Right lobe of liver (tissue), 6 donors: ENCODE measurements at regions not wholly inside any gene's neighbourhood (a gene's known extent, or its start where the extent isn't known, plus 50 kb on each side); places are given as distances from the start of the nearest gene placed in this dataset.

ENCODE experiments used
- ATAC-seq, 4 donors: fragments of 200-7000 bp; cut with Tn5 transposase; one replicate each; pipeline ENCODE4 v1.9.1; 2020; ENCODE audit warnings: mild to moderate bottlenecking in 4 of 4, moderate library complexity in 4 of 4
- DNase-seq, 3 donors: peaks; one replicate each; pipeline ENCODE4 v3.0.0-alpha.2; 2020
- H3K27ac ChIP-seq, 3 donors: fragments of 200-600 bp; one replicate each; pipeline ENCODE4 v1.8.0; 2022
- H3K27me3 ChIP-seq, 2 donors: fragments of 200-600 bp; one replicate each; pipeline ENCODE4 v1.8.0; 2022
- H3K36me3 ChIP-seq, 4 donors: fragments of 200-600 bp; sonication (generic) in 1 of 4; one replicate each; pipeline versions ENCODE4 v1.5.1 to v1.8.0; 2017 to 2022; ENCODE audit warnings: control low read depth in 1 of 4
- H3K4me1 ChIP-seq, 4 donors: fragments of 200-600 bp; sonication (generic) in 1 of 4; one replicate each; pipeline versions ENCODE4 v1.5.1 to v1.8.0; 2017 to 2022; ENCODE audit warnings: control low read depth in 1 of 4
- H3K4me3 ChIP-seq, 3 donors: fragments of 200-600 bp; one replicate each; pipeline ENCODE4 v1.8.0; 2022
- H3K9me3 ChIP-seq, 4 donors: fragments of 200-600 bp; sonication (generic) in 1 of 4; one replicate each; pipeline versions ENCODE4 v1.5.1 to v1.8.0; 2017 to 2022; ENCODE audit warnings: control low read depth in 1 of 4
- CTCF ChIP-seq, 4 donors: fragments of 200-600 bp in 3 of 4; fragments of 450-650 bp in 1 of 4; IDR thresholded peaks; one replicate each; pipeline versions ENCODE4 v1.5.1 to v1.8.0; 2016 to 2022; ENCODE audit warnings: antibody characterized with exemption in 4 of 4, mild to moderate bottlenecking in 2 of 4
- POLR2A ChIP-seq: fragments of 450-650 bp; IDR thresholded peaks from one replicate; pipeline ENCODE4 v1.6.1; 2017; ENCODE audit warnings: antibody characterized with exemption, mild to moderate bottlenecking
- WGBS: methylation state at CpG from one replicate; pipeline ENCODE4 v1.1.6; 2018; ENCODE audit warnings: low coverage, low lambda C conversion rate; ENCODE audit not compliant: insufficient coverage; ENCODE audit errors: missing lambda C conversion rate; 5-methylcytosine and 5-hydroxymethylcytosine counted together
- intact Hi-C, 2 donors: fragments of 100-400 bp; cut with DNase I; formaldehyde crosslinking; loops; one replicate each; pipeline versions ENCODE4 v1.11.2 to v1.14.1; 2022
- donor health status: DM: no; HTN: yes; CAD: no.
- donor health status: DM: no; HTN: no; CAD: no.
- donor health status: DM: no; HTN: no; CAD: no.
- donor health status: DM: no; HTN: yes; CAD: no.
- donor health status: DM: no; HTN: yes; CAD: no.

GRCh38 chr4:160318567-160319220 lies 1215.8 kb downstream of the RAPGEF2 start:
- no peak overlapping the region for H3K4me3 ChIP-seq
- no peaks in the 10 kb centered on the region for H3K4me1 ChIP-seq
- H3K9me3 ChIP-seq = no peaks in the 10 kb centered on the region
- intact Hi-C loops = no loop called here
- no peak for DNase-seq
- WGBS = 58% methylated on average over 6 of the region's 6 CpGs
- H3K36me3 ChIP-seq = no peaks in the 10 kb centered on the region
- ATAC-seq = no peak
- no peaks in the 10 kb centered on the region for H3K27me3 ChIP-seq
- no peak for TF ChIP-seq CTCF (IDR thresholded peaks at IDR 0.05)
- no peak for TF ChIP-seq POLR2A
- no peak overlapping the region for H3K27ac ChIP-seq

- 47% methylated on average over 4 of the region's 4 CpGs for WGBS
- Histone ChIP-seq H3K4me3 (no peak overlapping the region), H3K36me3 (no peaks in the 10 kb centered on the region), H3K27me3 (no peaks in the 10 kb centered on the region), H3K9me3 (no peaks in the 10 kb centered on the region), H3K4me1 (no peaks in the 10 kb centered on the region), H3K27ac (no peak overlapping the region)
- intact Hi-C loops = no loop called here
- no peak for ATAC-seq
- TF ChIP-seq POLR2A (no peak), CTCF (IDR thresholded peaks at IDR 0.05) (no peak)
- no peak for DNase-seq
Observed at GRCh38 chr4:160319221-160319867, 1216.5 kb downstream of the RAPGEF2 start.

GRCh38 chr4:160319868-160320260 lies 1217.0 kb downstream of the RAPGEF2 start:
- Histone ChIP-seq H3K9me3 (no peaks in the 10 kb centered on the region), H3K4me1 (no peaks in the 10 kb centered on the region), H3K27me3 (no peaks in the 10 kb centered on the region), H3K36me3 (no peaks in the 10 kb centered on the region), H3K27ac (no peak overlapping the region), H3K4me3 (no peak overlapping the region)
- intact Hi-C loops = no loop called here
- DNase-seq = no peak
- TF ChIP-seq CTCF (IDR thresholded peaks at IDR 0.05) (no peak), POLR2A (no peak)
- ATAC-seq = no peak
- 60% methylated on average over 2 of the region's 2 CpGs for whole genome bisulfite sequencing

GRCh38 chr4:160326110-160326509 lies 1223.2 kb downstream of the RAPGEF2 start:
- DNase-seq (no peak), ATAC-seq (no peak)
- WGBS = 37% methylated on average over 5 of the region's 5 CpGs
- Histone ChIP-seq H3K9me3 (no peaks in the 10 kb centered on the region), H3K36me3 (no peaks in the 10 kb centered on the region), H3K27ac (no peak overlapping the region), H3K27me3 (no peaks in the 10 kb centered on the region), H3K4me1 (no peaks in the 10 kb centered on the region), H3K4me3 (no peak overlapping the region)
- TF ChIP-seq CTCF (IDR thresholded peaks at IDR 0.05) (no peak), POLR2A (no peak)
- intact Hi-C loops = no loop called here
